DMS53 treated with DMSO at 0.1 percent for 48 hours (cell line): ENCODE measurements at regions not wholly inside any gene's neighbourhood (a gene's known extent, or its start where the extent isn't known, plus 50 kb on each side); places are given as distances from the start of the nearest gene placed in this dataset.

Experiments
- DNase-seq: peaks from one replicate; lab custom pipeline; 2025; ENCODE audit not compliant: unreplicated experiment; lab: John Stamatoyannopoulos, UW

GRCh38 chr2:84290537-84290936, 168.5 kb downstream of the SUCLG1 start:
- peak; percentile 23 for DNase-seq

GRCh38 chr2:84288293-84288692, 170.8 kb downstream of the SUCLG1 start:
- DNase-seq, result no peak

- no peak for DNase-seq
Measured at GRCh38 chr2:84286878-84287277, 172.2 kb downstream of the SUCLG1 start.

- DNase-seq, result no peak
Measured at GRCh38 chr2:84285056-84285747, 173.9 kb downstream of the SUCLG1 start.

- DNase-seq, result no peak
Measured at GRCh38 chr2:84283506-84283905, 175.6 kb downstream of the SUCLG1 start.

GRCh38 chr2:84281510-84281909, 177.6 kb downstream of the SUCLG1 start:
- no peak for DNase-seq

GRCh38 chr2:84280873-84281272, 178.2 kb downstream of the SUCLG1 start:
- DNase-seq, result no peak

- DNase-seq, result no peak
Measured at GRCh38 chr2:84278386-84278785, 180.7 kb downstream of the SUCLG1 start.

- no peak for DNase-seq
Measured at GRCh38 chr2:84276590-84277255, 182.4 kb downstream of the SUCLG1 start.

GRCh38 chr2:84273406-84273805, 185.7 kb downstream of the SUCLG1 start:
- DNase-seq, result no peak

GRCh38 chr2:84271977-84272376, 187.1 kb downstream of the SUCLG1 start:
- DNase-seq, result no peak

GRCh38 chr2:84257831-84258230, 201.2 kb downstream of the SUCLG1 start:
- peak; percentile 35 for DNase-seq

GRCh38 chr2:84251651-84252302, 207.3 kb downstream of the SUCLG1 start:
- no peak for DNase-seq

GRCh38 chr2:84249140-84249539, 209.9 kb downstream of the SUCLG1 start:
- DNase-seq, result no peak

- DNase-seq, result no peak
Measured at GRCh38 chr2:84247532-84247931, 211.5 kb downstream of the SUCLG1 start.

- no peak for DNase-seq
Measured at GRCh38 chr2:84243788-84244733, 215.0 kb downstream of the SUCLG1 start.

- DNase-seq, result no peak
Measured at GRCh38 chr2:84238907-84239306, 220.2 kb downstream of the SUCLG1 start.

- no peak for DNase-seq
Measured at GRCh38 chr2:84236288-84236687, 222.8 kb downstream of the SUCLG1 start.

- DNase-seq, result no peak
Measured at GRCh38 chr2:84234103-84234502, 225.0 kb downstream of the SUCLG1 start.

GRCh38 chr2:84231478-84231877, 227.6 kb downstream of the SUCLG1 start:
- DNase-seq, result no peak

- DNase-seq, result no peak
Measured at GRCh38 chr2:84224121-84224520, 235.0 kb downstream of the SUCLG1 start.
